ENCODE measurements at regions not wholly inside any gene's neighbourhood (a gene's known extent, or its start where the extent isn't known, plus 50 kb on each side); places are given as distances from the start of the nearest gene placed in this dataset.

DNA sequence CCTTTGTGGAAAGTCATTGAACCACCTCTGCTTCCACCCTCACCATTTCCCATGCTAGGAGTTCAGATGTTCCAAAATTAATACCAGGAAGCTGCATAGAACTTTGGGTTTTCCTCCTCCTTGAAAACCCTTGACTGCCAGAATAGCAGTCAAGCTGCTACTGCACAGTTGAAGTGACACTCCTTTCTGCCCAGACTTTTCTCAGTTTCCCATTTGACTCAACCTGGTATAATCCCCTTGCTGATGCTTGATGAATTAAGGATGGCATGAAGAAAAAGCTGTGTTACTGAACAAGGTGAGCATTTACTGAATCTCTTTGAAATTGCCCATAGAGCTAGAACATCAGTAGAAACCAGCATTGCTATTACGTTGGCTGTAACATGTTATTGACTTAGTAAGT, 286.0 kb downstream of the EDEM1 start:
- H3K27ac ChIP-seq (ENCODE audit: low read depth, low read length), result no peak overlapping the region
- H3K27me3 ChIP-seq (ENCODE audit: control insufficient read depth, insufficient read depth, low read length), result no peaks in the 10 kb centered on the region
- H3K4me1 ChIP-seq (ENCODE audit: control insufficient read depth, insufficient read depth, low read length), result no peaks in the 10 kb centered on the region
- H3K9me3 ChIP-seq (ENCODE audit: control insufficient read depth, insufficient read depth, low read length), result no peaks in the 10 kb centered on the region
- no peaks in the 10 kb centered on the region for H3K36me3 ChIP-seq (ENCODE audit: control insufficient read depth, insufficient read depth, low read length)
- no peak overlapping the region for H3K4me3 ChIP-seq (ENCODE audit: low read depth, low read length)
- H3K9ac ChIP-seq (ENCODE audit: low read depth, low read length), result no peak overlapping the region

DNA sequence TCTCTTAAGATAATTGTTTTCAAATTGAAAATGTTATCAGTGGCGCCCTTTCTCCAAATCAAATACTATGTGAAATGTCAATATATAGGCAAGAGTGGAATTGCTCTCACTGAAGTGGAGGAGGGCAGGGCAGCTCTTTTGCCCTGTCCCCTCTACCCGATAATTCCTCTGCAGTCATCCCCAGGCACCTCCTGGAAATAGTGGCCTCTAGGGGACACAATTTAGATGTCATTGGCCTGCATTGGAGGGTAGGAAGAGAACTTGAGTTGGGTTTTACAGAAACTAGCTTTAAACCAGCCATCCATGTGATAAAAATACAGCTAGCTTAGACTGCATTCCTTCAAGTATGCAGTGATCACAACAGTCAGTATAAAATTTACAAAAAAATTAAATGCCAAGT, 288.9 kb downstream of the EDEM1 start:
- Histone ChIP-seq H3K36me3 (ENCODE audit: control insufficient read depth, insufficient read depth, low read length) (no peaks in the 10 kb centered on the region), H3K4me1 (ENCODE audit: control insufficient read depth, insufficient read depth, low read length) (no peaks in the 10 kb centered on the region), H3K27me3 (ENCODE audit: control insufficient read depth, insufficient read depth, low read length) (no peaks in the 10 kb centered on the region), H3K9ac (ENCODE audit: low read depth, low read length) (no peak overlapping the region), H3K9me3 (ENCODE audit: control insufficient read depth, insufficient read depth, low read length) (no peaks in the 10 kb centered on the region), H3K4me3 (ENCODE audit: low read depth, low read length) (no peak overlapping the region), H3K27ac (ENCODE audit: low read depth, low read length) (no peak overlapping the region)

DNA sequence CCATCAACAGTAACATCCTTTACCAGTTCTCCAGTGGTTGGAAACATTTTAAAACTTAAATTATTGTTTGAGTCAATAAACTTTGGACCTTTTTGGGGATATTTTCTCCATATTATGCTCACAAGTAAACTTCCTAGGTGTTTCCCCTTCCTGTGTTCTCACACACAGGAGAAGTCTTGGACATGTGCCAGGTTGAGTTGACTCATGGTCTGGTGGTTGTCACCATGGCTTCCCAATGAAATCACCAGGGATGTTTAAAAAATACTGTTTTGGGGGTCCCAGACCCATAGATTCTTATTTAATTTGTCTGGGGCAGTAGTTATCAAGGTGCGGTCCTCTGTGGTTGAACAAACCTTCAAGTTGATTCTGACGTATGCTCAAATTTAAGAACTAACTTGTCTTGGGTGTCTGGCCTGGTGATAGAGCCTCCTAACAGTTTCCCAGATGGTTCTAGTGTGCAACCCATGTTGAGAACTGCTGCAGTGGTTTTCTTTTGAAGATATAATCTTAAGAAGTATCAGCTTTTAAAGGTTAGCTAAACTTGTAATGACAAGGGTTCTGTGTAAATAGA, 291.8 kb downstream of the EDEM1 start:
- Histone ChIP-seq H3K36me3 (ENCODE audit: control insufficient read depth, insufficient read depth, low read length) (no peaks in the 10 kb centered on the region), H3K4me3 (ENCODE audit: low read depth, low read length) (no peak overlapping the region), H3K27ac (ENCODE audit: low read depth, low read length) (no peak overlapping the region), H3K9me3 (ENCODE audit: control insufficient read depth, insufficient read depth, low read length) (no peaks in the 10 kb centered on the region), H3K27me3 (ENCODE audit: control insufficient read depth, insufficient read depth, low read length) (no peaks in the 10 kb centered on the region), H3K4me1 (ENCODE audit: control insufficient read depth, insufficient read depth, low read length) (no peaks in the 10 kb centered on the region), H3K9ac (ENCODE audit: low read depth, low read length) (no peak overlapping the region)

DNA sequence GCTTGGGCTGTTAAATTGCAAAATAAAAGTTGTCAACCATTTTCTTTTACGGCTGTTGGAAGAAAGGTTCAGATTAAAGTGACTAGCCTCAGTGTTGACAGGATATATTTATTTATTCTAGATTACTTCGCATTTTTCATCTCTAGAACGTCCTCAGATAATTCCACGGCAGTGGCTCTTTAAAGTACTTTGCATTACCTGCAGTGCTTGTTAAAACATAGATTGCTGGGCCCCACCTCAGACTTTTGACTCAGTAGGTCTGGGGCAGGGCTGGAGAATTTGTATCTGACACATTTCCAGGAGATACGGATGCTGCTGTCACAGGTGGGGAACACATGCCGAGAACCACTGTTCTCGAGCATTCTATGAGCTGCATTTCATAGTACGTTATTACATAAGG, 292.7 kb downstream of the EDEM1 start:
- no peak overlapping the region for H3K9ac ChIP-seq (ENCODE audit: low read depth, low read length)
- H3K9me3 ChIP-seq (ENCODE audit: control insufficient read depth, insufficient read depth, low read length), result no peaks in the 10 kb centered on the region
- H3K27me3 ChIP-seq (ENCODE audit: control insufficient read depth, insufficient read depth, low read length), result no peaks in the 10 kb centered on the region
- H3K36me3 ChIP-seq (ENCODE audit: control insufficient read depth, insufficient read depth, low read length), result no peaks in the 10 kb centered on the region
- no peak overlapping the region for H3K4me3 ChIP-seq (ENCODE audit: low read depth, low read length)
- no peak overlapping the region for H3K27ac ChIP-seq (ENCODE audit: low read depth, low read length)
- H3K4me1 ChIP-seq (ENCODE audit: control insufficient read depth, insufficient read depth, low read length), result no peaks in the 10 kb centered on the region

DNA sequence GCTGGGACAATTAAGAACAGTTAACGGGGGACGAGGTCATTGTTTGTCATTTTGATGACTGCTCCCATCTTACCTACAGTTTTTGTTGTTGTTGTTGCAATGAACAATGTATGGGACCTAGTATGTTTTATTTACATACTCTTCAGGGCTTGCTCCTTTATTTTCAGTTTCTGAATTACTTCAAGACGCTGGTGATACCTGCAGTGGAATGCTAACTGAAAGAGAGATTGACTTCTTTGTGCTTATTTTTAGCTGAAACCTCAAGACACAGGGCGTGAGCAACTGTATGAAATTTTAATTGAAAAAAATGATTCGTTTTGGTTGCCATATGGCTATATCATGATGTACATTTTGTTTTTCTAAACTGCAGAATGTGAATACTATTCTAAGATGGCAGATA, 297.9 kb downstream of the EDEM1 start:
- no peak overlapping the region for H3K4me3 ChIP-seq (ENCODE audit: low read depth, low read length)
- H3K4me1 ChIP-seq (ENCODE audit: control insufficient read depth, insufficient read depth, low read length), result no peaks in the 10 kb centered on the region
- no peak overlapping the region for H3K27ac ChIP-seq (ENCODE audit: low read depth, low read length)
- H3K9ac ChIP-seq (ENCODE audit: low read depth, low read length), result no peak overlapping the region
- no peaks in the 10 kb centered on the region for H3K27me3 ChIP-seq (ENCODE audit: control insufficient read depth, insufficient read depth, low read length)
- no peaks in the 10 kb centered on the region for H3K9me3 ChIP-seq (ENCODE audit: control insufficient read depth, insufficient read depth, low read length)
- no peaks in the 10 kb centered on the region for H3K36me3 ChIP-seq (ENCODE audit: control insufficient read depth, insufficient read depth, low read length)

DNA sequence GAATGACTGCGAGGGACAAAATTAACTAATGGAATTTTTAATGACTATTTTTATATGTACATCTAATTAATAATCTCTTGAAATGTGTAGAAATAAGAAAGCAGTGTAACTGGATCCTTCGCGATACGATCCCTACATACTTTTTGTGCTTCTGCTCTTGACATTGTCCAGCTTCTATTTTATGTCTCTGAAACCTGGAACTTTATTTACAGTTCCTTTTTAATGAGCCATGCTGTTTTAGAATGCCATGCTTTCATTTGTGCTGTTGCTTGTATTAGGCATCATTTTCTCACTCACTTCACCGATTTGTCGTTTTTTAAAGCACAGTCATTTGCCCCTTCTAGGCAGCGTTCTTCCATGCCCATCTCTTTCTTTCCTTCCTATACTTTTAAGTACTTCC, 301.3 kb downstream of the EDEM1 start:
- Histone ChIP-seq H3K4me3 (ENCODE audit: low read depth, low read length) (no peak overlapping the region), H3K9ac (ENCODE audit: low read depth, low read length) (no peak overlapping the region), H3K36me3 (ENCODE audit: control insufficient read depth, insufficient read depth, low read length) (no peaks in the 10 kb centered on the region), H3K4me1 (ENCODE audit: control insufficient read depth, insufficient read depth, low read length) (no peaks in the 10 kb centered on the region), H3K27ac (ENCODE audit: low read depth, low read length) (no peak overlapping the region), H3K27me3 (ENCODE audit: control insufficient read depth, insufficient read depth, low read length) (no peaks in the 10 kb centered on the region), H3K9me3 (ENCODE audit: control insufficient read depth, insufficient read depth, low read length) (no peaks in the 10 kb centered on the region)

DNA sequence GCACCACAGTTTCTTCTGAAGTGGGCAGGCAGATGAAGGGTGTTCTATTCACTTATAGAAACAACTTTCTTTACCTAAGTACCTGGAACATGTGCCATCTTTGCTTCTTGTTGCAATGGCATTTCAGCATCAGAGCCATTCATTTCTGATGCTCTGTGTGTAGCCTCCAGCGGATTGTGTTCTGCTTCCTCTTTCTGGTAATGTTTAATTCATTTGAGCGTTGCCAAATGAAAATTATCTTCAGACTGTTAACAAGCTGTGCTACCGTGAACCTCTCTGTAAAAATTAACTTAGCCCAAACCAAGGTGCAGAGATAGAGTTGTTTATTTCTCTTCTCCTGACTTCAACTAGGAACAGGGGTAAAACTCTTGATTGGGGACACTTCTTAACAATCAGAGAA, 302.0 kb downstream of the EDEM1 start:
- H3K36me3 ChIP-seq (ENCODE audit: control insufficient read depth, insufficient read depth, low read length), result no peaks in the 10 kb centered on the region
- H3K9me3 ChIP-seq (ENCODE audit: control insufficient read depth, insufficient read depth, low read length), result no peaks in the 10 kb centered on the region
- H3K9ac ChIP-seq (ENCODE audit: low read depth, low read length), result no peak overlapping the region
- no peaks in the 10 kb centered on the region for H3K4me1 ChIP-seq (ENCODE audit: control insufficient read depth, insufficient read depth, low read length)
- no peak overlapping the region for H3K27ac ChIP-seq (ENCODE audit: low read depth, low read length)
- H3K27me3 ChIP-seq (ENCODE audit: control insufficient read depth, insufficient read depth, low read length), result no peaks in the 10 kb centered on the region
- H3K4me3 ChIP-seq (ENCODE audit: low read depth, low read length), result no peak overlapping the region

DNA sequence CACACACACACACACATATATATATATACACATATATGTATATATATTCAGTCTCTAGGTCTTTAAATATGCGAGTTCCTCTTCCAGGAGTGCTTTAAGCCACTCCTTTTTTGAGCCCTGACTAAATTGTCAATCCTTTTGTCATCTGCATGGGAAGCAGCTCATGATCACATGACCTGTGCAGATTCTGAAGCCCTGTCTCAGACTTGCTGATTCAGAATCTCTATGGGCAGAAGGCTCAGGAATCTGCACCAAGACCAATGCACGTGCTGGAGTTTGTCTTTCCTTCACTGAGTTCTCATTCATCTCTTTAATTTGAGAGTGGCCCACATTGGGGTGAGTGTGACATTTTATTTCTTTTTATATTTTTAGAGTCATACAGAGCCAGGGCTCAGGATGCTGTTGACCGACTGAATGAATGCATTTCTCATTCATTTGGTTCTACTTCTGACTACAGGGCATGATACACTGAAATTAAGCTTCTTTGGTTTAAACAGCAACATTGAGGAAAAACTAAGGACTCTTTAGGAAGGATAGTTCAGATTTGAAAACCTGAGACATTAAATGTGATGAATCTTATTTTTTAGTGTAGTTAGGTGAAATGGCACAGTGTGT, 307.5 kb downstream of the EDEM1 start:
- Histone ChIP-seq H3K36me3 (ENCODE audit: control insufficient read depth, insufficient read depth, low read length) (no peaks in the 10 kb centered on the region), H3K27ac (ENCODE audit: low read depth, low read length) (no peak overlapping the region), H3K9ac (ENCODE audit: low read depth, low read length) (no peak overlapping the region), H3K27me3 (ENCODE audit: control insufficient read depth, insufficient read depth, low read length) (no peaks in the 10 kb centered on the region), H3K4me3 (ENCODE audit: low read depth, low read length) (no peak overlapping the region), H3K9me3 (ENCODE audit: control insufficient read depth, insufficient read depth, low read length) (no peaks in the 10 kb centered on the region), H3K4me1 (ENCODE audit: control insufficient read depth, insufficient read depth, low read length) (no peaks in the 10 kb centered on the region)

DNA sequence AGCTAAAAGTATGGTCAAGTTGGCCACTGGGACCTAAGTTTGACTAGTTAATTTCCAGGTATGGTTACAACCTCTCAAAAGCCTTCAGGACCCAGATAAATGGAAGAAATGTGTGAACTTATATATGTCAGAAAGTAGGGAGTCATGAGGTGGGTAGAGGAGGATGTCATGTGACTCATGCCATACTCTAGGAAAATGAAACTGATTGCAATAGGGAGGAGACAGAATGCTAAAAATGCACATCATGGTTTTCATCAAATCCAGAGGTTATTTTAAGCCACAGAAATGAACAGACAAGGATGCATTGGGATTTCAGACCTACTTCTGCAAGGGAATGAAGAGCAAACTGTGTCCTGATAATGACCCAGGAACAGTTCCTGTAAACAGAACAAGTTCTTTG, 310.0 kb downstream of the EDEM1 start:
- no peak overlapping the region for H3K9ac ChIP-seq (ENCODE audit: low read depth, low read length)
- no peaks in the 10 kb centered on the region for H3K4me1 ChIP-seq (ENCODE audit: control insufficient read depth, insufficient read depth, low read length)
- no peak overlapping the region for H3K4me3 ChIP-seq (ENCODE audit: low read depth, low read length)
- H3K9me3 ChIP-seq (ENCODE audit: control insufficient read depth, insufficient read depth, low read length), result no peaks in the 10 kb centered on the region
- no peaks in the 10 kb centered on the region for H3K27me3 ChIP-seq (ENCODE audit: control insufficient read depth, insufficient read depth, low read length)
- H3K36me3 ChIP-seq (ENCODE audit: control insufficient read depth, insufficient read depth, low read length), result no peaks in the 10 kb centered on the region
- H3K27ac ChIP-seq (ENCODE audit: low read depth, low read length), result no peak overlapping the region

DNA sequence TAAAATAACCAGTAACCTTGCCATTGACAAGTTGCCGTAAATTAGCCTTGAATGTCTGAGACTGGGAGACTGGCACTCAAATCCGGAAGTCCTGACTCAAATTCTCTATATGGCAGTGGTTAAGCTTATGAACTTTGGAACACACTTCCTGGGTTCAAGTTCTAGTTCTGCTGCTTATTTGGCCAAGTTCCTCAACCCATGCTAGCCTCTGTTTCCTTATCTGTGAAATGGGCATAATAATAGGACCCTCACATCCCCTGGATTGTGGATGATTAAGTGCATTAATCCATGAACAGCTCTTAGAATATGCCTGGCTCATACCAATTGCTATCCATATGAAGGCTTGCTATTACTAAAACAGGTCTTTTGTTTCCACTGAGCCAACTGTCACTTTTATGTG, 311.5 kb downstream of the EDEM1 start:
- no peaks in the 10 kb centered on the region for H3K9me3 ChIP-seq (ENCODE audit: control insufficient read depth, insufficient read depth, low read length)
- no peaks in the 10 kb centered on the region for H3K4me1 ChIP-seq (ENCODE audit: control insufficient read depth, insufficient read depth, low read length)
- no peak overlapping the region for H3K27ac ChIP-seq (ENCODE audit: low read depth, low read length)
- H3K27me3 ChIP-seq (ENCODE audit: control insufficient read depth, insufficient read depth, low read length), result no peaks in the 10 kb centered on the region
- no peaks in the 10 kb centered on the region for H3K36me3 ChIP-seq (ENCODE audit: control insufficient read depth, insufficient read depth, low read length)
- no peak overlapping the region for H3K4me3 ChIP-seq (ENCODE audit: low read depth, low read length)
- H3K9ac ChIP-seq (ENCODE audit: low read depth, low read length), result no peak overlapping the region

DNA sequence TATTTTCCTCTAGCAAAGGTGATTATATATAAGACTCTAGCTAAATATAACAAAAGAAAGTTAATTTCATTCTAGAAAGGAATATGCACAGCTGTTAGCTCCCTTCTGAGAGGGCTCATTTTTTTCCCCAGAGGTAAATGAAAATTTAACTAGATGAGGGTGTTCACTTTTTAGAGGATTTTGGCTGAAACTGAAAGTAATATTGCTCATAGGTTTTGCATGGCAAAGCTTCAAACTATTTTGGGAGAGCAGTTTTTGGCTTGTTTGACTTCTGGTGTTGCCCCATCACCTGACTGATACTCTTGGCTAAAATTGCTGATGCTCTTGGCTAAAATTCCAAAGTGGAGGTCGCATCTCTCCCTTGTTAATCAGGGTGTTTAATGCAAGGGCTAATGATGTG, 311.9 kb downstream of the EDEM1 start:
- Histone ChIP-seq H3K27me3 (ENCODE audit: control insufficient read depth, insufficient read depth, low read length) (no peaks in the 10 kb centered on the region), H3K4me3 (ENCODE audit: low read depth, low read length) (no peak overlapping the region), H3K9me3 (ENCODE audit: control insufficient read depth, insufficient read depth, low read length) (no peaks in the 10 kb centered on the region), H3K27ac (ENCODE audit: low read depth, low read length) (no peak overlapping the region), H3K4me1 (ENCODE audit: control insufficient read depth, insufficient read depth, low read length) (no peaks in the 10 kb centered on the region), H3K36me3 (ENCODE audit: control insufficient read depth, insufficient read depth, low read length) (no peaks in the 10 kb centered on the region), H3K9ac (ENCODE audit: low read depth, low read length) (no peak overlapping the region)

All from HUES48 (cell line).